Uterus (tissue), 2 donors: ENCODE measurements at regions not wholly inside any gene's neighbourhood (a gene's known extent, or its start where the extent isn't known, plus 50 kb on each side); places are given as distances from the start of the nearest gene placed in this dataset.

Source experiments
- POLR2A ChIP-seq, 2 donors: fragments of 450-650 bp; IDR thresholded peaks; one replicate each; pipeline ENCODE4 v1.6.1; 2016; ENCODE audit warnings: antibody characterized with exemption in 2 of 2, mild to moderate bottlenecking in 1 of 2, moderate library complexity in 1 of 2
- TF ChIP-seq, protein P1 (sequence below), 4 experiments: fragments of 200-600 bp in 2 of 4; fragments of 450-650 bp in 2 of 4; sonication (generic) in 2 of 4; IDR thresholded peaks; one replicate each; pipeline ENCODE4 v1.5.1; 2016 to 2019; ENCODE audit warnings: antibody characterized with exemption in 4 of 4, mild to moderate bottlenecking in 2 of 4, moderate library complexity in 1 of 4

DNA sequence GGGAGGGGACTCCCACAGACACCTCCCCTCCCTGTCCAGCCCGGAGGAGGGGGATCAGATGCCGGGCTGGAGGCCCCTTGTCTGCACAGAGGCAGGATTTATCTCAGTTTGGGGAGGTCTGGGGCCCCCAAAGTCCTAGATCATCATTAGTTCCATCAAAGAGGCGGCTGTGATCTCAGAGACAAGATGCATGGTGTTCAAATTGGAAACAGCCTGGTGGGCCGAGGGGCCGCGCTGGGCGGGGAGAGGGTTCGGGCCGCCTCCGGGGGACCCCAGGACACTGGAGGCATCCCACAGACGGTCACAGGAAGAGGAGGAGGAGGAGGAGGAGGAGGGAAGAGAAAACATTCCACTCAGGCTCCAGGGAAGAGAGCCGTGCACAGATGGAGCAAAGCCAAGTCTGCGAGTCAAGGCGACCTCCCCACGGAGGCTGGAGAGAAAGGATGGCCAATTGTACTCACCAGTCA is 69.5 kb upstream of the CUX1 start:
- TF ChIP-seq POLR2A (IDR thresholded peaks at IDR 0.05), result no peak
- TF ChIP-seq, protein P1, sequence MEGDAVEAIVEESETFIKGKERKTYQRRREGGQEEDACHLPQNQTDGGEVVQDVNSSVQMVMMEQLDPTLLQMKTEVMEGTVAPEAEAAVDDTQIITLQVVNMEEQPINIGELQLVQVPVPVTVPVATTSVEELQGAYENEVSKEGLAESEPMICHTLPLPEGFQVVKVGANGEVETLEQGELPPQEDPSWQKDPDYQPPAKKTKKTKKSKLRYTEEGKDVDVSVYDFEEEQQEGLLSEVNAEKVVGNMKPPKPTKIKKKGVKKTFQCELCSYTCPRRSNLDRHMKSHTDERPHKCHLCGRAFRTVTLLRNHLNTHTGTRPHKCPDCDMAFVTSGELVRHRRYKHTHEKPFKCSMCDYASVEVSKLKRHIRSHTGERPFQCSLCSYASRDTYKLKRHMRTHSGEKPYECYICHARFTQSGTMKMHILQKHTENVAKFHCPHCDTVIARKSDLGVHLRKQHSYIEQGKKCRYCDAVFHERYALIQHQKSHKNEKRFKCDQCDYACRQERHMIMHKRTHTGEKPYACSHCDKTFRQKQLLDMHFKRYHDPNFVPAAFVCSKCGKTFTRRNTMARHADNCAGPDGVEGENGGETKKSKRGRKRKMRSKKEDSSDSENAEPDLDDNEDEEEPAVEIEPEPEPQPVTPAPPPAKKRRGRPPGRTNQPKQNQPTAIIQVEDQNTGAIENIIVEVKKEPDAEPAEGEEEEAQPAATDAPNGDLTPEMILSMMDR (IDR thresholded peaks at IDR 0.05), result no peak
